ENCODE measurements at regions not wholly inside any gene's neighbourhood (a gene's known extent, or its start where the extent isn't known, plus 50 kb on each side); places are given as distances from the start of the nearest gene placed in this dataset.

- no peak for TF ChIP-seq CTCF (conservative IDR thresholded peaks at IDR 0.05)
- no peak for TF ChIP-seq EZH2 (IDR thresholded peaks at IDR 0.05; ENCODE audit: low read depth)
These were observed 206.3 kb downstream of the MACC1 start for GRCh38 chr7:20010877-20011276.
